GM23248 (cell line): ENCODE measurements at regions not wholly inside any gene's neighbourhood (a gene's known extent, or its start where the extent isn't known, plus 50 kb on each side); places are given as distances from the start of the nearest gene placed in this dataset.

Experiments
- EZH2 ChIP-seq: fragments of 200-600 bp; sonication (generic); IDR thresholded peaks from 2 replicates; pipeline ENCODE4 v1.6.1; 2018; ENCODE audit warnings: antibody characterized with exemption, mild to moderate bottlenecking; ENCODE audit not compliant: insufficient read depth, poor library complexity, severe bottlenecking
- EZH2phosphoT487 ChIP-seq: fragments of 200-600 bp; sonication (generic); IDR thresholded peaks from 2 replicates; pipeline ENCODE4 v1.6.1; 2018; ENCODE audit warnings: antibody characterized with exemption, moderate library complexity, mild to moderate bottlenecking, low read depth; ENCODE audit not compliant: insufficient read depth

DNA sequence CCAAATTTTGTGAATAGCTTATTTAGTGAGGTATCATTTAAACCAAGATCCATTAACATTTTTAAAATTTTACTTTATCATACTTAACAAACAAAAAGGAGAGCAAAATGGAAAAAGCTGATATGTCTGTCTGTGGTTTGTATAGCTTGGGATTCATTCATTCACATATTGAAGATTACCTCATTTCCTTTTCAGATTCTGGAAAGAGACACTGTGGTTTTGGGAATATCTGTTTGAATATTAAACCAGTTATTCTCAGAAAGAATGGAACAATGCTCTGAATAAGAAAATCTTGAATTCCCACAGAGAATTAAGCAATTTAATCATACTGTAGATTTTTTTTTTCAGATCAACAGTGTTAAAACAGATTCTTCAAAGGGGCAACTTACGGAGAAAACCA is 93.8 kb upstream of the PRDX6 start:
- TF ChIP-seq EZH2 (no peak), EZH2phosphoT487 (no peak)
